K562 (cell line): ENCODE measurements at regions not wholly inside any gene's neighbourhood (a gene's known extent, or its start where the extent isn't known, plus 50 kb on each side); places are given as distances from the start of the nearest gene placed in this dataset.

ENCODE experiments used
- ATAC-seq: fragments of 200-7000 bp; cut with Tn5 transposase; 3 replicates; pipeline ENCODE4 v1.9.1; 2020; ENCODE audit warnings: moderate library complexity
- BruUV-seq: library from RNA; stranded (reverse); fragments of 400-500 nt; replicated peaks from 2 replicates; lab custom pipeline; 2021; lab: Mats Ljungman, UMichigan
- CTCF ChIA-PET: fragments of 300-600 bp; formaldehyde crosslinking; extraction: SDS; loops from one replicate; lab custom pipeline; 2021; ENCODE audit warnings: low intra/inter-chr PET ratio; lab: Yijun Ruan, JAX
- POLR2A ChIA-PET: fragments of 300-600, 350-650 bp; sonication (Branson Sonifier 250); formaldehyde crosslinking; extraction: SDS; loops from one replicate; lab custom pipeline; 2021; ENCODE audit warnings: antibody characterized with exemption, inconsistent platforms; lab: Yijun Ruan, JAX
- DNase-seq, 4 experiments: peaks; one replicate each; pipeline versions ENCODE4 v3.0.0 to v3.0.0-alpha.2; 2011 to 2018; ENCODE audit warnings: low spot score in 3 of 4, mixed read lengths in 3 of 4; ENCODE audit errors: extremely low read depth in 1 of 4
- FAIRE-seq: peaks from 2 replicates; lab custom pipeline; 2011; peaks lifted over from hg19 to GRCh38; lab: Jason Lieb, UNC
- H2AFZ ChIP-seq: 2 replicates; pipeline ENCODE4 v1.6.0; 2011; ENCODE audit warnings: low read depth, low read length, control low read depth, inconsistent platforms
- H3K27ac ChIP-seq: fragments of 200-600 bp; 3 replicates; pipeline ENCODE4 v1.8.0; 2011; ENCODE audit warnings: low read depth, mild to moderate bottlenecking, control low read depth, inconsistent platforms, low read length, moderate library complexity, mixed read lengths; ENCODE audit errors: extremely low read depth
- H3K27me3 ChIP-seq, 2 experiments: fragments of 300-600 bp in 1 of 2; 2 replicates in 1 of 2; 3 replicates in 1 of 2; pipeline versions ENCODE4 v1.6.0 to v1.8.0; 2011; ENCODE audit warnings: inconsistent platforms in 2 of 2, low read length in 2 of 2, mild to moderate bottlenecking in 1 of 2, mixed read lengths in 1 of 2, moderate library complexity in 1 of 2; ENCODE audit not compliant: control insufficient read depth in 2 of 2, insufficient read depth in 2 of 2
- H3K36me3 ChIP-seq: fragments of 300-600 bp; 3 replicates; pipeline ENCODE4 v1.8.0; 2011; ENCODE audit warnings: mild to moderate bottlenecking, low read length, inconsistent platforms; ENCODE audit not compliant: control insufficient read depth, insufficient read depth
- H3K4me1 ChIP-seq, 2 experiments: fragments of 200-600 bp in 1 of 2; replicated peaks in 1 of 2; 2 replicates in 1 of 2; 3 replicates in 1 of 2; pipeline versions ENCODE4 v1.5.1 to v1.8.0; 2011; ENCODE audit warnings: inconsistent platforms in 2 of 2, low read length in 2 of 2, mild to moderate bottlenecking in 1 of 2, mixed read lengths in 1 of 2, moderate library complexity in 1 of 2; ENCODE audit not compliant: control insufficient read depth in 2 of 2, insufficient read depth in 2 of 2
- H3K4me2 ChIP-seq: 2 replicates; pipeline ENCODE4 v1.6.1; 2011; ENCODE audit warnings: low read length, control low read depth, inconsistent platforms, mixed read lengths; ENCODE audit not compliant: insufficient read depth
- H3K4me3 ChIP-seq: fragments of 200-600 bp; sonication (generic), shearing (Covaris generic); 2 replicates; pipeline ENCODE4 v1.5.1; 2016; ENCODE audit warnings: control low read depth, inconsistent platforms
- H3K79me2 ChIP-seq: fragments of 200-600 bp; 3 replicates; pipeline ENCODE4 v1.8.0; 2011; ENCODE audit warnings: low read length, inconsistent platforms; ENCODE audit not compliant: control insufficient read depth, insufficient read depth
- H3K9ac ChIP-seq, 2 experiments: 2 replicates each; pipeline versions ENCODE4 v1.6.0 to v1.6.1; 2011; ENCODE audit warnings: low read depth in 2 of 2, low read length in 2 of 2, control low read depth in 1 of 2, inconsistent platforms in 1 of 2, mild to moderate bottlenecking in 1 of 2, mixed read lengths in 1 of 2; ENCODE audit not compliant: insufficient read depth in 1 of 2
- H3K9me1 ChIP-seq: one replicate; pipeline ENCODE4 v1.6.0; 2011; ENCODE audit warnings: inconsistent platforms, mild to moderate bottlenecking, low read length, moderate library complexity; ENCODE audit not compliant: control insufficient read depth, insufficient read depth
- H3K9me3 ChIP-seq: replicated peaks from 2 replicates; pipeline ENCODE4 v1.5.1; 2011; ENCODE audit warnings: low read depth, low read length, inconsistent platforms; ENCODE audit not compliant: control insufficient read depth, insufficient read depth
- H4K20me1 ChIP-seq: replicated peaks from 2 replicates; pipeline ENCODE4 v1.6.1; 2011; ENCODE audit warnings: low read length, inconsistent platforms, mixed read lengths; ENCODE audit not compliant: control insufficient read depth, insufficient read depth
- CHCHD3 ChIP-seq: fragments of 250-450 bp; sonication (Bioruptor Pico); IDR thresholded peaks from 2 replicates; pipeline ENCODE4 v2.1.2; 2022; ENCODE audit warnings: mild to moderate bottlenecking
- CLOCK ChIP-seq: fragments of 250-450 bp; sonication (Bioruptor Pico); IDR thresholded peaks from 2 replicates; pipeline ENCODE4 v1.4.0; 2020; ENCODE audit warnings: mild to moderate bottlenecking, moderate library complexity, borderline replicate concordance
- DDX20 ChIP-seq: fragments of 450-650 bp; IDR thresholded peaks from 2 replicates; pipeline ENCODE4 v1.6.1; 2016; ENCODE audit warnings: missing genetic modification characterization, low read depth, mild to moderate bottlenecking, missing compliant biosample characterization, moderate library complexity
- HNRNPL ChIP-seq: fragments of 200-400 bp; formaldehyde crosslinking; IDR thresholded peaks from 2 replicates; pipeline ENCODE4 v1.6.1; 2017; ENCODE audit warnings: low read depth, mild to moderate bottlenecking, low read length
- MEF2A ChIP-seq: IDR thresholded peaks from 2 replicates; pipeline ENCODE4 v1.6.1; 2011; ENCODE audit warnings: low read depth, mild to moderate bottlenecking, low read length, moderate library complexity; ENCODE audit not compliant: control insufficient read depth
- SMAD1 ChIP-seq: fragments of 150-350 bp; IDR thresholded peaks from 2 replicates; pipeline ENCODE4 v1.6.1; 2014; ENCODE audit warnings: low read length, low read depth; ENCODE audit not compliant: partially characterized antibody
- XRCC4 ChIP-seq: IDR thresholded peaks from one replicate; pipeline ENCODE4 v1.6.1; 2011; ENCODE audit not compliant: insufficient read depth, insufficient read length; ENCODE audit errors: extremely low read depth
- ZKSCAN8 ChIP-seq: fragments of 200-800 bp; sonication (Bioruptor generic); IDR thresholded peaks from 2 replicates; pipeline ENCODE4 v1.6.1; 2016; ENCODE audit warnings: missing genetic modification characterization, missing compliant biosample characterization
- ZNF140 ChIP-seq: fragments of 250-450 bp; sonication (Bioruptor Pico); IDR thresholded peaks from 2 replicates; pipeline ENCODE4 v1.8.0; 2021; ENCODE audit warnings: moderate library complexity, mild to moderate bottlenecking, inconsistent platforms
- WGBS: fragments of 100-300 bp; shearing (Covaris generic); methylation state at CpG from one replicate; pipeline ENCODE4 v1.1.6; 2016; ENCODE audit warnings: low coverage, mixed read lengths; ENCODE audit not compliant: insufficient coverage; ENCODE audit errors: missing lambda C conversion rate; 5-methylcytosine and 5-hydroxymethylcytosine counted together
- in situ Hi-C: fragments of 300-500 bp; cut with MboI; formaldehyde crosslinking; loops from 4 replicates; pipeline ENCODE4 v1.15.0; 2018; ENCODE audit warnings: inconsistent platforms, mixed read lengths
- intact Hi-C: fragments of 100-400 bp; cut with micrococcal nuclease; formaldehyde crosslinking; loops from 2 replicates; pipeline ENCODE4 v1.14.2; 2022
- TF ChIP-seq, protein P1 (sequence below), 2 experiments: fragments of 450-650 bp; conservative IDR thresholded peaks; 2 replicates each; pipeline ENCODE4 v1.6.1; 2017; ENCODE audit warnings: mild to moderate bottlenecking in 2 of 2, moderate library complexity in 2 of 2

DNA sequence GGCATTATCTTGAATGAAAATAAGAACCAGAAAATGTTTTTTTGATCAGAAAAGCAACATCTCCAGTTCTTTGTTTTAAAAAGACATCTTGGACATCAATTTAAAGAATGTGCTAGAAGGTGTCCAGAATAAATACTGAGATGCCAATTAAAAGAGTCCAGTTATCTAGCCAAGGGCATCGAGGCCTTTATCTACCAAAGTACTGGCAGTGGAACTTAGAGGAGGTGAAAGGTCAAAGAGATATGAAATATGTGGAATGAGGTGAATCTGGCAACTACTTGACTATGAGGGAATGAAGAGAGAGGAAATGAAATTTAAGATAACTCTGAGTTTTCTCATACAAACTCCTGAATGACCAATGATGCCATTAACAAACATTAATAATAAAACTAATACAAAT is 154.3 kb upstream of the GNAI1 start:
- Histone ChIP-seq H3K36me3 (no peaks in the 10 kb centered on the region), H3K4me3 (no peak overlapping the region), H2AFZ (no peak overlapping the region), H3K79me2 (no peaks in the 10 kb centered on the region), H3K9me1 (no peaks in the 10 kb centered on the region), H3K27me3 (no peaks in the 10 kb centered on the region), H3K9me3 (no peaks in the 10 kb centered on the region), H3K27ac (no peak overlapping the region), H4K20me1 (no peaks in the 10 kb centered on the region), H3K9ac (no peak overlapping the region), H3K4me1 (no peaks in the 10 kb centered on the region), H3K4me2 (no peak overlapping the region)
- ChIA-PET POLR2A (no interaction called here), CTCF (no interaction called here)
- in situ Hi-C loops (no loop called here), intact Hi-C loops (no loop called here)
- WGBS, result 0% methylated on average over 1 of the region's 1 CpG
- TF ChIP-seq HNRNPL (no peak), XRCC4 (no peak), CHCHD3 (CRISPR knock-in tag) (no peak), DDX20 (tag) (no peak), ZKSCAN8 (no peak), MEF2A (no peak), CLOCK (CRISPR knock-in tag) (no peak), ZNF140 (CRISPR knock-in tag) (no peak), SMAD1 (no peak)
- TF ChIP-seq, protein P1, sequence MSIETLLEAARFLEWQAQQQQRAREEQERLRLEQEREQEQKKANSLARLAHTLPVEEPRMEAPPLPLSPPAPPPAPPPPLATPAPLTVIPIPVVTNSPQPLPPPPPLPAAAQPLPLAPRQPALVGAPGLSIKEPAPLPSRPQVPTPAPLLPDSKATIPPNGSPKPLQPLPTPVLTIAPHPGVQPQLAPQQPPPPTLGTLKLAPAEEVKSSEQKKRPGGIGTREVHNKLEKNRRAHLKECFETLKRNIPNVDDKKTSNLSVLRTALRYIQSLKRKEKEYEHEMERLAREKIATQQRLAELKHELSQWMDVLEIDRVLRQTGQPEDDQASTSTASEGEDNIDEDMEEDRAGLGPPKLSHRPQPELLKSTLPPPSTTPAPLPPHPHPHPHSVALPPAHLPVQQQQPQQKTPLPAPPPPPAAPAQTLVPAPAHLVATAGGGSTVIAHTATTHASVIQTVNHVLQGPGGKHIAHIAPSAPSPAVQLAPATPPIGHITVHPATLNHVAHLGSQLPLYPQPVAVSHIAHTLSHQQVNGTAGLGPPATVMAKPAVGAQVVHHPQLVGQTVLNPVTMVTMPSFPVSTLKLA (conservative IDR thresholded peaks at IDR 0.05), result no peak
- ATAC-seq (no peak), DNase-seq (no peak), FAIRE-seq (no peak)
- BruUV-seq, result no TSS peak
